ENCODE measurements at regions not wholly inside any gene's neighbourhood (a gene's known extent, or its start where the extent isn't known, plus 50 kb on each side); places are given as distances from the start of the nearest gene placed in this dataset.
A peak's percentile ranks its signal among the peaks of the same experiment; 100 is the strongest.

- DNase-seq, result no peak
Observed at GRCh38 chr18:32621034-32621433, 150.4 kb upstream of the GAREM1 start.

GRCh38 chr18:32618546-32618945, 147.9 kb upstream of the GAREM1 start:
- no peak for DNase-seq

- DNase-seq, result no peak
Observed at GRCh38 chr18:32613821-32614220, 143.1 kb upstream of the GAREM1 start.

GRCh38 chr18:32612651-32613050, 142.0 kb upstream of the GAREM1 start:
- no peak for DNase-seq

- no peak for DNase-seq
Observed at GRCh38 chr18:32610176-32610575, 139.5 kb upstream of the GAREM1 start.

- DNase-seq, result no peak
Observed at GRCh38 chr18:32607816-32608215, 137.1 kb upstream of the GAREM1 start.

GRCh38 chr18:32598144-32598543, 127.5 kb upstream of the GAREM1 start:
- no peak for DNase-seq

- DNase-seq, result no peak
Observed at GRCh38 chr18:32596501-32596900, 125.8 kb upstream of the GAREM1 start.

GRCh38 chr18:32595832-32596231, 125.2 kb upstream of the GAREM1 start:
- no peak for DNase-seq

GRCh38 chr18:32588191-32588590, 117.5 kb upstream of the GAREM1 start:
- no peak for DNase-seq

GRCh38 chr18:32583431-32583830, 112.7 kb upstream of the GAREM1 start:
- DNase-seq, result no peak

- no peak for DNase-seq
Observed at GRCh38 chr18:32582455-32582854, 111.8 kb upstream of the GAREM1 start.

- no peak for DNase-seq
Observed at GRCh38 chr18:32577561-32577960, 106.9 kb upstream of the GAREM1 start.

GRCh38 chr18:32576296-32576916, 105.7 kb upstream of the GAREM1 start:
- DNase-seq, result peak; percentile 10

GRCh38 chr18:32566960-32567359, 96.3 kb upstream of the GAREM1 start:
- no peak for DNase-seq

GRCh38 chr18:32553640-32554365, 83.1 kb upstream of the GAREM1 start:
- no peak for DNase-seq

GRCh38 chr18:32553174-32553573, 82.5 kb upstream of the GAREM1 start:
- DNase-seq, result no peak

GRCh38 chr18:32552421-32553030, 81.8 kb upstream of the GAREM1 start:
- DNase-seq, result peak; percentile 13

GRCh38 chr18:32550963-32551362, 80.3 kb upstream of the GAREM1 start:
- DNase-seq, result no peak

GRCh38 chr18:32549248-32550110, 78.8 kb upstream of the GAREM1 start:
- no peak for DNase-seq

- DNase-seq, result no peak
Observed at GRCh38 chr18:32548688-32549087, 78.0 kb upstream of the GAREM1 start.

GRCh38 chr18:32545631-32546030, 74.9 kb upstream of the GAREM1 start:
- no peak for DNase-seq

- DNase-seq, result no peak
Observed at GRCh38 chr18:32544088-32544487, 73.4 kb upstream of the GAREM1 start.

All from occipital lobe (tissue), 1 donor.